Small intestine (tissue), 7 donors: ENCODE measurements at regions not wholly inside any gene's neighbourhood (a gene's known extent, or its start where the extent isn't known, plus 50 kb on each side); places are given as distances from the start of the nearest gene placed in this dataset.

Experiments used
- DNase-seq, 2 donors: peaks; one replicate each; pipeline versions ENCODE4 v3.0.0 to v3.0.0-alpha.2; 2013
- FAIRE-seq: peaks from 2 replicates; lab custom pipeline; 2012; peaks lifted over from hg19 to GRCh38; lab: Jason Lieb, UNC
- H3K27ac ChIP-seq, 3 donors: one replicate each; pipeline ENCODE4 v1.5.1; 2013; ENCODE audit warnings: low read length in 2 of 3, mild to moderate bottlenecking in 2 of 3, control low read depth in 1 of 3, inconsistent platforms in 1 of 3, low read depth in 1 of 3, moderate library complexity in 1 of 3
- H3K27me3 ChIP-seq, 3 donors: one replicate each; pipeline ENCODE4 v1.6.1; 2013; ENCODE audit warnings: low read length in 3 of 3, inconsistent platforms in 1 of 3; ENCODE audit not compliant: control insufficient read depth in 3 of 3, insufficient read depth in 3 of 3
- H3K36me3 ChIP-seq, 3 donors: one replicate each; pipeline ENCODE4 v1.6.1; 2013; ENCODE audit warnings: low read length in 3 of 3, inconsistent platforms in 1 of 3, low read depth in 1 of 3, mild to moderate bottlenecking in 1 of 3, moderate library complexity in 1 of 3; ENCODE audit not compliant: control insufficient read depth in 3 of 3, insufficient read depth in 2 of 3
- H3K4me1 ChIP-seq, 3 donors: one replicate each; pipeline ENCODE4 v1.6.1; 2013; ENCODE audit warnings: low read length in 2 of 3, inconsistent platforms in 1 of 3, low read depth in 1 of 3, mild to moderate bottlenecking in 1 of 3, moderate library complexity in 1 of 3; ENCODE audit not compliant: control insufficient read depth in 3 of 3, insufficient read depth in 2 of 3
- H3K4me3 ChIP-seq, 3 donors: one replicate each; pipeline ENCODE4 v1.5.1; 2013; ENCODE audit warnings: low read length in 3 of 3, control low read depth in 1 of 3, inconsistent platforms in 1 of 3, low read depth in 1 of 3, mild to moderate bottlenecking in 1 of 3, moderate library complexity in 1 of 3
- H3K9me3 ChIP-seq, 2 donors: one replicate each; pipeline ENCODE4 v1.6.1; 2013; ENCODE audit warnings: low read depth in 1 of 2, low read length in 1 of 2; ENCODE audit not compliant: control insufficient read depth in 2 of 2, insufficient read depth in 1 of 2
- WGBS, 3 donors: extraction: QIAGEN DNeasy Blood & Tissue Kit; methylation state at CpG; one replicate each; pipeline ENCODE4 v1.1.7; 2013; 5-methylcytosine and 5-hydroxymethylcytosine counted together
- donor health status: healthy with polysubstance abuse.
- donor health status: control.
- donor health status: control.
- donor health status: Bipolar disorder and iron deficiency.
- donor health status: healthy.

DNA sequence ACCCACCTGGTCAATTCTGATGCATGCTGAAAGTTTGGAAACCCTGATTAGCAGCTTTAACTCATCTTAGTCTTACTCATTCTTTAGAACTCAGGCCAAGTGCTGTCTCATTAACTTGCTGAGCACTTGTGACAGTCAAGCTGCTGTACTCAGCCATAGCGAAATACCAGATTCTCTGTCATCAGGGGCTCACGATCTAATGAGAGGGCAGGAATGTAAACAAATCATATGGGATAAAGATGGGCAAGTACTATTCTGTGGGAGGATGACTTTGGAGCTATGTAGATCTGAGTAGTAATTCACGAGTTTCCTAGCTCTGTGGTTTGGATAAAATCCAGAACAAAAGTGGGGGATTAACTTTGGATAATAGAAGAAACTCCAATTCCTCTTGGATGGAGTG, 376.6 kb downstream of the HRH4 start:
- Histone ChIP-seq H3K36me3 (no peaks in the 10 kb centered on the region), H3K27me3 (peaks cover 0 to 7% (median 0%) of the 10 kb centered on the region in 3 donors), H3K9me3 (no peaks in the 10 kb centered on the region), H3K4me1 (peaks cover 0 to 5% (median 0%) of the 10 kb centered on the region in 3 donors), H3K27ac (no peak overlapping the region), H3K4me3 (no peak overlapping the region)
- WGBS, 3 donors, result 37 to 46% (median 42%) methylated on average over 3 of the region's 3 CpGs
- DNase-seq (no peak), FAIRE-seq (no peak)

GRCh38 chr18:24840051-24840450, 379.6 kb downstream of the HRH4 start:
- no peak overlapping the region for H3K4me3 ChIP-seq
- DNase-seq (no peak), FAIRE-seq (no peak)
- H3K9me3 ChIP-seq, result no peaks in the 10 kb centered on the region
- H3K27me3 ChIP-seq, result no peaks in the 10 kb centered on the region
- WGBS, 3 donors, result 84 to 88% (median 88%) methylated on average over 3 of the region's 3 CpGs
- no peak overlapping the region for H3K27ac ChIP-seq
- no peaks in the 10 kb centered on the region for H3K36me3 ChIP-seq
- peaks cover 0 to 5% (median 0%) of the 10 kb centered on the region in 3 donors for H3K4me1 ChIP-seq

DNA sequence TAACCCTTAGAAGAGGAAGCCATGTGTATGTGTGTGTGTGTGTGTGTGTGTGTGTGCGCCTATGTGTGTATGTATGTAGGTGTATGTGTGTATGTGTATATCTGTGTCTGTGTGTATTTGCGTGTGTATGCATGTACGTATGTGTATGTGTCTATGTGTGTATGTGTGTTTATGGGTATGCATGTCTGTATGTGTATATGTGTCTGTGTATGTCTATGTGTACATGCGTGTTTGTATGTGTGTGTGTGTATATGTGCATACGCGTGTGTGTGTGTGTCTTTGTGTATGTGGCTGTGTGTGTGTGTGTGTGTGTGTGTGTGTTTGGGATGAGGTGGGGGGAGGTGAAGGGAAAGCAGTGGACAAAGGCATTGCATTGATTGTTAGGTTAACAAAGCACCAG, 380.2 kb downstream of the HRH4 start:
- Histone ChIP-seq H3K4me1 (peaks cover 0 to 4% (median 0%) of the 10 kb centered on the region in 3 donors), H3K27ac (no peak overlapping the region), H3K36me3 (no peaks in the 10 kb centered on the region), H3K4me3 (no peak overlapping the region), H3K27me3 (no peaks in the 10 kb centered on the region), H3K9me3 (no peaks in the 10 kb centered on the region)
- DNase-seq (no peak), FAIRE-seq (no peak)
- 78 to 89% (median 87%) methylated on average over 6 of the region's 6 CpGs for WGBS, 3 donors

GRCh38 chr18:24841536-24841935, 381.1 kb downstream of the HRH4 start:
- Histone ChIP-seq H3K4me3 (no peak overlapping the region), H3K27ac (no peak overlapping the region), H3K36me3 (no peaks in the 10 kb centered on the region), H3K9me3 (no peaks in the 10 kb centered on the region), H3K4me1 (no peaks in the 10 kb centered on the region), H3K27me3 (no peaks in the 10 kb centered on the region)
- no peak for FAIRE-seq
- DNase-seq, result no peak
- WGBS, 3 donors, result 87 to 94% (median 93%) methylated on average over 8 of the region's 8 CpGs

DNA sequence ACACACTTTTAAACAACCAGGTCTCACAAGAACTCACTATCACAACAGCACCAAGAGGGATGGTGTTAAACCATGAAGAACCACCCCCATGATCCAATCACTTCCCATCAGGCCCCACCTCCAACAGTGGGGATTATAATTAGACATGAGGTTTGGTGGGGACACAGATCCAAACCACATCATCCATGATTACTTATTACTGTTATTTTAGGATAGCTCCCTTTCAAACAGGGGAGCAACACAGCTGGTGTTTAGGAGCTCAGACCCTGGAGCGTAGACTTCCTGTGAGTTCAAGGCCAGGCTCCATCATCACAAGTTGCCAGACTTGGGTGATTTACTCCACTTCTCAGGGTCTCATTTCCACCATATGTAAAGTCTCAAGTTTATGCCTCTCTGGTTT, 382.7 kb downstream of the HRH4 start:
- WGBS, 3 donors, result 87 to 96% (median 89%) methylated on average over 1 of the region's 1 CpG
- Histone ChIP-seq H3K9me3 (no peaks in the 10 kb centered on the region), H3K27ac (no peak overlapping the region), H3K36me3 (no peaks in the 10 kb centered on the region), H3K4me3 (no peak overlapping the region), H3K27me3 (no peaks in the 10 kb centered on the region), H3K4me1 (no peaks in the 10 kb centered on the region)
- no peak for FAIRE-seq
- no peak for DNase-seq

- no peaks in the 10 kb centered on the region for H3K4me1 ChIP-seq
- H3K27me3 ChIP-seq, result no peaks in the 10 kb centered on the region
- H3K27ac ChIP-seq, result no peak overlapping the region
- peak in 1 of 2 donors; percentile 5 for DNase-seq
- WGBS, 3 donors, result 72 to 77% (median 74%) methylated on average over 2 of the region's 2 CpGs
- FAIRE-seq, result no peak
- H3K9me3 ChIP-seq, result no peaks in the 10 kb centered on the region
- H3K36me3 ChIP-seq, result no peaks in the 10 kb centered on the region
- no peak overlapping the region for H3K4me3 ChIP-seq
Observed at GRCh38 chr18:24846138-24846537, 385.7 kb downstream of the HRH4 start.

DNA sequence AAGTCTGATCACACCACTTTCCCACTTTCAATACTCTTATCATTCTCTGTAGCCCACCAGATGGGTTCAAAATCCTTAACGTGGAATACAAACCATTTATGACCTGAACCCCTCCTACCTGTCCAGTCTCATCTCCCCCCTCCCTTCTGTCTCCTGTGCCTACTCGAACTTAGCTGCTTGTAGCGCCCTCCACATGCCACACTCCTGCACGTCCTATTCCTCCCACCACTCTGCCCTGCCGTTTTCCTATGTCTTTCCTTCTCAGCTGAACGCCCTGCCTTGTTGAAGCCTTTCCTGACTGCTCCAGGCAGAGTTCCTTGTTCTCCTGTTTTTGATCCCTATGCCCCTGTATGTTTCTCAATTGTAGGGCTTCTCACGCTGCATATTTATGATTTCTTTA, 390.1 kb downstream of the HRH4 start:
- H3K27ac ChIP-seq, result no peak overlapping the region
- WGBS, 3 donors, result 78 to 85% (median 83%) methylated on average over 7 of the region's 7 CpGs
- DNase-seq (no peak), FAIRE-seq (no peak)
- H3K4me3 ChIP-seq, result no peak overlapping the region
- H3K36me3 ChIP-seq, result no peaks in the 10 kb centered on the region
- no peaks in the 10 kb centered on the region for H3K4me1 ChIP-seq
- no peaks in the 10 kb centered on the region for H3K9me3 ChIP-seq
- H3K27me3 ChIP-seq, result no peaks in the 10 kb centered on the region

DNA sequence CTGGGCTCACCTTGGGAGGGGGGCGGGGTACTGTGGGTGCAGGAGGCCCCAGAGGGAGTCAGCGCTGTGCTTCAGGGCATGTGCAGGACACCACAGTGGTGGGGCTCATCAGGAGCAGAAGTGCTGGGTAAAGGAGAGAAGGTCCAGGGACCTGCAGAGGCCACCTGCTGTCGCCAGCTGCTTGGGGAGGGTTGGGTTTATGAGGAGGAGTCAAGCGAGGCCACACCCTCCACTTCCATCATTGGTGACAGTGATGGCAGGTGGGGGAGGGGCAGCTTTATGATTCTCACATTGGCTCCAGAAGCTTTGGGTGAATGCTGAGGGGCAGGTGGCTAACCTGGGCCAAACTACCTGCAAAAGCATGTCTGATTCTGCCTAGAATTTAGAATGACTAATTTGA, 392.6 kb downstream of the HRH4 start:
- Histone ChIP-seq H3K9me3 (no peaks in the 10 kb centered on the region), H3K27me3 (peaks cover 0 to 1% (median 0%) of the 10 kb centered on the region in 3 donors), H3K36me3 (no peaks in the 10 kb centered on the region), H3K4me3 (no peak overlapping the region), H3K4me1 (no peaks in the 10 kb centered on the region), H3K27ac (no peak overlapping the region)
- FAIRE-seq (no peak), DNase-seq (no peak)
- WGBS, 3 donors, result 68 to 92% (median 76%) methylated on average over 4 of the region's 4 CpGs

GRCh38 chr18:24860978-24861680, 400.7 kb downstream of the HRH4 start:
- FAIRE-seq, result no peak
- H3K27me3 ChIP-seq, result peaks cover 0 to 1% (median 0%) of the 10 kb centered on the region in 3 donors
- peak overlapping the region in 1 of 3 donors; percentile 7 for H3K27ac ChIP-seq
- WGBS, 3 donors, result 24 to 54% (median 31%) methylated on average over 10 of the region's 10 CpGs
- no peaks in the 10 kb centered on the region for H3K9me3 ChIP-seq
- H3K4me1 ChIP-seq, result peaks cover 2 to 4% (median 4%) of the 10 kb centered on the region in 3 donors
- H3K4me3 ChIP-seq, result no peak overlapping the region
- H3K36me3 ChIP-seq, result no peaks in the 10 kb centered on the region
- DNase-seq, result peak in 1 of 2 donors; percentile 9
